CD14-positive monocyte (primary cell): ENCODE measurements at regions not wholly inside any gene's neighbourhood (a gene's known extent, or its start where the extent isn't known, plus 50 kb on each side); places are given as distances from the start of the nearest gene placed in this dataset.

Source experiments
- DNase-seq, 3 donors: peaks; one replicate each; pipeline ENCODE4 v3.0.0-alpha.2; 2011 to 2022
- H2AFZ ChIP-seq: 2 replicates; pipeline ENCODE4 v1.6.0; 2012; ENCODE audit warnings: mild to moderate bottlenecking, low read depth, low read length, inconsistent platforms; ENCODE audit not compliant: insufficient read depth, poor library complexity, severe bottlenecking
- H3K27ac ChIP-seq, 2 donors: 1 replicate in 1 of 2; 2 replicates in 1 of 2; pipeline ENCODE4 v1.5.1; 2012 to 2013; ENCODE audit warnings: low read length in 2 of 2, control low read depth in 1 of 2, inconsistent platforms in 1 of 2, low read depth in 1 of 2, mild to moderate bottlenecking in 1 of 2
- H3K27me3 ChIP-seq, 2 donors: one replicate each; pipeline versions ENCODE4 v1.6.0 to v1.6.1; 2011 to 2013; ENCODE audit warnings: low read length in 2 of 2; ENCODE audit not compliant: control insufficient read depth in 2 of 2, insufficient read depth in 2 of 2
- H3K36me3 ChIP-seq, 2 donors: replicated peaks in 1 of 2; 1 replicate in 1 of 2; 2 replicates in 1 of 2; pipeline versions ENCODE4 v1.5.1 to v1.6.1; 2012 to 2013; ENCODE audit warnings: low read length in 2 of 2, control low read depth in 1 of 2, inconsistent platforms in 1 of 2, mild to moderate bottlenecking in 1 of 2; ENCODE audit not compliant: insufficient read depth in 2 of 2, control insufficient read depth in 1 of 2
- H3K4me1 ChIP-seq, 2 donors: 1 replicate in 1 of 2; 2 replicates in 1 of 2; pipeline versions ENCODE4 v1.5.1 to v1.6.1; 2012 to 2013; ENCODE audit warnings: low read length in 2 of 2, control low read depth in 1 of 2, inconsistent platforms in 1 of 2, mild to moderate bottlenecking in 1 of 2, moderate library complexity in 1 of 2; ENCODE audit not compliant: insufficient read depth in 2 of 2, control insufficient read depth in 1 of 2
- H3K4me2 ChIP-seq: replicated peaks from 2 replicates; pipeline ENCODE3; 2012; ENCODE audit warnings: low read length, moderate library complexity, mild to moderate bottlenecking; ENCODE audit not compliant: poor library complexity, severe bottlenecking; ENCODE audit errors: extremely low read depth
- H3K4me3 ChIP-seq, 3 experiments: fragments of 200-600 bp in 1 of 3; sonication (generic) in 1 of 3; replicated peaks in 1 of 3; 1 replicate in 2 of 3; 2 replicates in 1 of 3; pipeline ENCODE4 v1.5.1; 2011 to 2013; ENCODE audit warnings: low read length in 3 of 3, mild to moderate bottlenecking in 3 of 3, control low read depth in 2 of 3, low read depth in 2 of 3, inconsistent platforms in 1 of 3, moderate library complexity in 1 of 3
- H3K79me2 ChIP-seq: 2 replicates; pipeline ENCODE4 v1.6.0; 2012; ENCODE audit warnings: mild to moderate bottlenecking, control low read depth, inconsistent platforms, low read length, moderate library complexity; ENCODE audit not compliant: insufficient read depth
- H3K9ac ChIP-seq: 2 replicates; pipeline ENCODE4 v1.6.0; 2017; ENCODE audit warnings: low read length, mild to moderate bottlenecking; ENCODE audit not compliant: insufficient read depth, poor library complexity, severe bottlenecking
- H3K9me3 ChIP-seq, 2 donors: replicated peaks in 1 of 2; 1 replicate in 1 of 2; 2 replicates in 1 of 2; pipeline versions ENCODE4 v1.5.1 to v1.6.1; 2012 to 2013; ENCODE audit warnings: low read length in 2 of 2, control low read depth in 1 of 2; ENCODE audit not compliant: control insufficient read depth in 1 of 2, insufficient read depth in 1 of 2
- H4K20me1 ChIP-seq: 2 replicates; pipeline ENCODE4 v1.6.0; 2012; ENCODE audit warnings: mild to moderate bottlenecking, low read length, control low read depth, moderate library complexity; ENCODE audit not compliant: insufficient read depth
- H3K27ac Mint-ChIP-seq, 7 donors: one replicate each; pipeline ENCODE4 v1.8.0; 2020; ENCODE audit warnings: mild to moderate bottlenecking in 7 of 7, mixed read lengths in 7 of 7, moderate library complexity in 6 of 7, inconsistent platforms in 2 of 7
- H3K27me3 Mint-ChIP-seq, 3 donors: one replicate each; pipeline ENCODE4 v1.8.0; 2021 to 2022; ENCODE audit warnings: low read depth in 3 of 3, mild to moderate bottlenecking in 3 of 3, mixed read lengths in 3 of 3, moderate library complexity in 3 of 3, inconsistent platforms in 1 of 3
- H3K36me3 Mint-ChIP-seq, 2 donors: one replicate each; pipeline ENCODE4 v1.8.0; 2020; ENCODE audit warnings: mixed read lengths in 2 of 2, inconsistent platforms in 1 of 2, mild to moderate bottlenecking in 1 of 2
- H3K4me1 Mint-ChIP-seq: one replicate; pipeline ENCODE4 v1.8.0; 2020; ENCODE audit warnings: mild to moderate bottlenecking, mixed read lengths
- H3K4me3 Mint-ChIP-seq, 2 donors: one replicate each; pipeline ENCODE4 v1.8.0; 2020; ENCODE audit warnings: mild to moderate bottlenecking in 2 of 2, mixed read lengths in 2 of 2, moderate library complexity in 1 of 2
- H3K9me3 Mint-ChIP-seq, 7 donors: one replicate each; pipeline ENCODE4 v1.8.0; 2020 to 2022; ENCODE audit warnings: mixed read lengths in 7 of 7, mild to moderate bottlenecking in 6 of 7, moderate library complexity in 6 of 7, inconsistent platforms in 2 of 7
- CTCF ChIP-seq: fragments of 200-600 bp; IDR thresholded peaks from one replicate; pipeline ENCODE4 v1.8.0; 2022; ENCODE audit warnings: antibody characterized with exemption, mild to moderate bottlenecking
- WGBS: methylation state at CpG from one replicate; pipeline ENCODE4 v1.1.5; 2013; ENCODE audit warnings: missing lambda C conversion rate; ENCODE audit not compliant: insufficient coverage; 5-methylcytosine and 5-hydroxymethylcytosine counted together
- intact Hi-C, 2 donors: fragments of 100-400 bp; cut with micrococcal nuclease; formaldehyde crosslinking; loops; one replicate each; pipeline versions ENCODE4 v1.15.0 to v1.15.1; 2023

GRCh38 chr3:186467969-186468368 lies 76.2 kb downstream of the CRYGS start:
- 86% methylated on average over 1 of the region's 2 CpGs for WGBS
- H3K4me1 Mint-ChIP-seq = no peaks in the 10 kb centered on the region
- H3K36me3 Mint-ChIP-seq = no peaks in the 10 kb centered on the region
- Histone ChIP-seq H3K4me2 (no peak overlapping the region), H3K79me2 (no peaks in the 10 kb centered on the region), H3K27ac (no peak overlapping the region), H3K4me1 (no peaks in the 10 kb centered on the region), H3K9me3 (no peaks in the 10 kb centered on the region), H3K27me3 (no peaks in the 10 kb centered on the region), H3K9ac (no peak overlapping the region), H2AFZ (no peak overlapping the region), H3K4me3 (no peak overlapping the region), H4K20me1 (no peaks in the 10 kb centered on the region), H3K36me3 (no peaks in the 10 kb centered on the region)
- no peak overlapping the region for H3K4me3 Mint-ChIP-seq
- H3K9me3 Mint-ChIP-seq = no peaks in the 10 kb centered on the region
- H3K27me3 Mint-ChIP-seq = peaks cover 2 to 4% (median 3%) of the 10 kb centered on the region in 3 donors
- intact Hi-C loops = no loop called here
- DNase-seq = no peak
- TF ChIP-seq CTCF = no peak
- no peak overlapping the region for H3K27ac Mint-ChIP-seq

DNA sequence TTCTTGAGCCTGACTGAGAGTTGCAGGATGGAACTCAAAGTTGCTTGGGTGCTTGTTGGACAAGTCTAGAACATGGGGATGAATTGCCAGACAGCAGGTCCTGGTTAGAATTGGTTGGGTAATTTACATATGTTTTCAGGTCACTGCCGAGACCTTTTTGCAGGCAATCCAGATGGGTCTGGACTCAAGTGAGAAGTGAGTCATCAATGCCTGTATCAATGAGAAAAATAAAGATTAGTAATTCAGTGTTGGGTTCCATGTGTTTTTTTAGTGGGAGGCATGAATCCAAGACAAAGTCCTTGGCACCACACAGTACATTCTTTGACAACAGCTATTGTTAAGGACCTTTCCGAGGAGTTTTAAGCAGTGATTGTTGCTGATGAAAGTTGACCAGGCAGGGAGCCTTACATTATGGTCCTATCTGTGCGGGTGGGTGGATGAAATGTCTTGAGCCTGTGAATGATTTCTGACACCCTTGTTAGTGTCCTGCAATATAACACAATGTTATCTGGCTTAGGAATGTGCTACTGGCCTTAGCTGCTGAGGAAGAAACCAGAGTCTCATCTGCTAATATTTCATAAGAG lies 77.7 kb downstream of the CRYGS start:
- peaks cover 0 to 3% (median 2%) of the 10 kb centered on the region in 3 donors for H3K27me3 Mint-ChIP-seq
- H3K27ac Mint-ChIP-seq = no peak overlapping the region
- no peaks in the 10 kb centered on the region for H3K36me3 ChIP-seq
- H3K4me3 ChIP-seq = no peak overlapping the region
- DNase-seq = no peak
- H3K79me2 ChIP-seq = no peaks in the 10 kb centered on the region
- H3K4me1 ChIP-seq = no peaks in the 10 kb centered on the region
- H3K9me3 ChIP-seq = no peaks in the 10 kb centered on the region
- H3K4me2 ChIP-seq = no peak overlapping the region
- no peaks in the 10 kb centered on the region for H4K20me1 ChIP-seq
- WGBS = 80% methylated on average over 1 of the region's 3 CpGs
- no peaks in the 10 kb centered on the region for H3K36me3 Mint-ChIP-seq
- H3K4me3 Mint-ChIP-seq = no peak overlapping the region
- TF ChIP-seq CTCF = no peak
- H3K9ac ChIP-seq = no peak overlapping the region
- no peaks in the 10 kb centered on the region for H3K4me1 Mint-ChIP-seq
- H3K27ac ChIP-seq = no peak overlapping the region
- no peaks in the 10 kb centered on the region for H3K9me3 Mint-ChIP-seq
- no peak overlapping the region for H2AFZ ChIP-seq
- H3K27me3 ChIP-seq = no peaks in the 10 kb centered on the region
- intact Hi-C loops = no loop called here
